HUES6 (cell line): ENCODE measurements at regions not wholly inside any gene's neighbourhood (a gene's known extent, or its start where the extent isn't known, plus 50 kb on each side); places are given as distances from the start of the nearest gene placed in this dataset.
"Not testable (repeated sequence)": the region's sequence is repeated elsewhere in the genome, so short reads cannot be mapped to it uniquely, and the experiment has no call there.

Source experiments
- H3K27ac ChIP-seq: 2 replicates; pipeline ENCODE4 v1.7.0; 2013; ENCODE audit warnings: low read depth, mild to moderate bottlenecking, low read length, inconsistent platforms
- H3K27me3 ChIP-seq: 2 replicates; pipeline ENCODE4 v1.6.1; 2013; ENCODE audit warnings: low read length; ENCODE audit not compliant: control insufficient read depth, insufficient read depth
- H3K36me3 ChIP-seq: 2 replicates; pipeline ENCODE4 v1.6.1; 2013; ENCODE audit warnings: low read length; ENCODE audit not compliant: control insufficient read depth, insufficient read depth
- H3K4me1 ChIP-seq: 2 replicates; pipeline ENCODE4 v1.6.1; 2013; ENCODE audit warnings: low read length; ENCODE audit not compliant: control insufficient read depth, insufficient read depth
- H3K4me3 ChIP-seq: 2 replicates; pipeline ENCODE4 v1.5.1; 2013; ENCODE audit warnings: low read depth, low read length
- H3K9ac ChIP-seq: one replicate; pipeline ENCODE4 v1.6.1; 2013; ENCODE audit warnings: mild to moderate bottlenecking, low read length
- H3K9me3 ChIP-seq: 2 replicates; pipeline ENCODE4 v1.6.1; 2013; ENCODE audit warnings: low read depth, low read length; ENCODE audit not compliant: control insufficient read depth, insufficient read depth

DNA sequence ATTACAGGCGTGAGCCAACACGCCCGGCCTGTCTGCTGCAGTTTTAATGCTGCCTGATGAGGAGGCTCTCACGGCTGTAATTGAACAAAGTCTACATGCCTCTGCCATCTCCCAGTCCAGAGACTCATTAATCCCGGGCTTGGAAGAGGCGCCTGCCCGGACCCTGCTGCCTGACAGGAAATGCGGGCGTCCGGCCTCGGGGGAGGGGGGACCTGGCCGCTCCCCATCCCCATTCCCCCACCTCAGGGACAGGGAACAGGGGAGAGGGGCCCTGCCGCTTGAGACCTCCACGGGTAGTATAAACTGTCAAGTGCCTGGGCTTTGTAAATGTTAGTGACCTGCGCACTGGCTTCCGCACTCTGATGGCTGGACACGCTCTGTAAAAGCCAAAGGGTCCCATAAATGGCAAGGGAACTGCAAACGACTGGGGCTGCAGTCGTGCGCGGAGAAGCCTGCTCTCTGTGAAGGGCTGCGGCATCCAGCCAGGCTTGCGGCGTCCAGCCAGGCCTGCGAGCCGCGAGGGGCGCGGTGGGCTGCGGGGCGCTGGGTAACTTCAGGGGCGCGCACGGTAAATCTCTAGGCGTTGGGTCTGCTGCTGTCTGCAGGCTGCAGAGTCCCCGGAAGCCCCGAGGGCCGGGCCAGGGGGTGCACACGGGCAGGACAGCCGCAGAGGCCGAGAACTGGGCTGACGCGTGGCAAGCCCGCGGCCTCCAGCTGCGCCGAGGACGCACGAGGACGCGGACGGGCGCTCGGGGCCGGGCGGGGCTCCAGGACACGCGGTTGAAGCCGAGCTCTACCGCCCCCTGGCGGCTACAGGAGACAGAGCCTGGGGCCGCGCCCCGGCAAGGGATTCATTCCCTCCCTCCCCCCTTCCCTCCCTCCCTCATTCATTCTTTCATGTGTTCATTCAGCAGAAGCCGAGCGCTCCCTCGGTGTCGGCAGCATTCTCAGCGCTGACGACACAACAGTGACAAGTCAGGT lies 78.4 kb downstream of the KCNJ18 start:
- H3K9ac ChIP-seq, H3K4me1 ChIP-seq, H3K36me3 ChIP-seq, H3K27me3 ChIP-seq, H3K27ac ChIP-seq: not testable (repeated sequence)
- peak overlapping the region; percentile 20; the same call in 1 of the 2 replicates for H3K4me3 ChIP-seq
- peaks cover 29% of the 10 kb centered on the region; the same call in 1 of the 2 replicates for H3K9me3 ChIP-seq

DNA sequence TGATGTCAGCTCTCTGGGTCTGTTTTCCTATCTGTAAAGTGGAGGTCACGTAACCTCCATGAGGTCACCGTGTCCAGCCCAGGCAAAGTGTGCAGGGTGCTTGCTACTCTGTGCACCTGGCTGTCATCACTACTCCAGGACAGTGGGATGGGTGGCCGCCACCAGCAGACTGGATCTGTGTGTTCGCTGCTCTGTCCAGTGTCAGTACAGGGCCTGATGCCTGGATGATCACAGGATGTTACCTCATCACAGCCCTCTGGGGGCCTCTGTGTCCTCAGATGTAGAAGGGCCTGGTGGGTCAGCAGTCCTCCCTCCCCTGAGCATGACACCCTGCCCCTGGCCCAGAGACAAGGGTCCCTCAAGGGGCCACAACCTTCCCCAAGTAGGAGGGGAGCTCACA lies 80.0 kb downstream of the KCNJ18 start:
- peaks cover 34% of the 10 kb centered on the region; the same call in 1 of the 2 replicates for H3K9me3 ChIP-seq
- no peak overlapping the region for H3K9ac ChIP-seq
- H3K4me1 ChIP-seq, result no peaks in the 10 kb centered on the region
- no peak overlapping the region for H3K27ac ChIP-seq
- H3K36me3 ChIP-seq, result no peaks in the 10 kb centered on the region
- H3K27me3 ChIP-seq, result no peaks in the 10 kb centered on the region; the same call in 1 of the 2 replicates
- H3K4me3 ChIP-seq, result no peak overlapping the region

DNA sequence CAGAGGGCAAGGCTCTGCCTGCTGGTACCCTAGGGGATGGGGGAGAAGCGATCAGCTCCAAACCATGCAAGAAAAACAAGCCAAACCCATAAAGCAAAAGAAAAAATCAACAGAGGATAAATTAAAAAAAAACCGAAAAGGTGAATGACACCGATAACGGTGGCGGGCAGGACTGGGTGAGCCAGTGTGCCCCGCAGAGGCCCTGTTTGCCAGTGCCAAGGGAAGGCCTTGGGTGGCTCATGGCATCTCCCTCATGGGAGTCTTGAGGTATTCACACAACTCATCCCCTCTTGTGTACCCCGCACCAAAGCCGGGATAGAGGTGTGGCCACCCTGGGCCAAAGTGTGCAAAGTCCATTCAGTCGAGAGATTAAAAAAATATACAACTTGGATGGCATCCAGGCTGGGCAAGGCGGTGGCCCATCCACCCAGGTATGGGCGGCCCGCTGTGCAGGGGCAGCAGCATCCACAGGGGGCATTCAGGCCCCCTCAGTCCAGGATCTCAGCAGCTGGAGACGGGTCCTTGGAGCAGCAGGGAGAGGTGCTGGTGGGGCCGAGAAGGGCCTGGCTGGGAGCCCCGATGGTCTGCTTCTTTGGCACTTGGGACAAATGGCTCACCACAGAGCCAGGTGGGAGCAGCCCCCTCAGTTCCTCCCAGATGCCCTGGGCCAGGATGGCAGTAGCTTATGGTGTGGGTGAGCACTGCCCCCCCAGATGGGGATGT lies 80.8 kb downstream of the KCNJ18 start:
- not testable (repeated sequence) for H3K27ac ChIP-seq, H3K4me1 ChIP-seq, H3K9ac ChIP-seq, H3K27me3 ChIP-seq, H3K4me3 ChIP-seq, H3K36me3 ChIP-seq
- H3K9me3 ChIP-seq, result peaks cover 26% of the 10 kb centered on the region; the same call in 1 of the 2 replicates

DNA sequence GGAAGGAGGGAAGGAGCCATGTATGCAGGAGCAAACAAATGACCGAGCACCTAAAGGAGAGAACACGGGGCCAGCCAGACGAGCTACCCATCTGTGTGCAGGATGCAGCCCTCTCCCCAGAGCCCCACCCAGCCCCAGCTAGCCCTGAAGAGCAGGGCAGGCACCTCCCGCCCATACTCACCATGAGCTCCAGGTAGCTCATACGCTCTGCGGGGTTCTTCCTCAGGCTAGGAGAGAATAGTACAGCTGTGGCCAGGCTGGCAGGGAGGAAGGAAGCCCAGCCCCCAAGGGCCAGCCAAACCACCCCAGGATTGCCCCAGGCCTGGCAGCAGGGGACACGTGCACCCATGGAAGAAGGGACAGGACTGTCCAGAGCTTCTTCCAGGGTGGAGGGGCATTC lies 81.9 kb downstream of the KCNJ18 start:
- no peaks in the 10 kb centered on the region for H3K36me3 ChIP-seq
- H3K9me3 ChIP-seq, result peaks cover 32% of the 10 kb centered on the region; the same call in 1 of the 2 replicates
- no peaks in the 10 kb centered on the region; the same call in 1 of the 2 replicates for H3K27me3 ChIP-seq
- no peaks in the 10 kb centered on the region for H3K4me1 ChIP-seq
- H3K27ac ChIP-seq, result no peak overlapping the region
- no peak overlapping the region for H3K9ac ChIP-seq
- no peak overlapping the region for H3K4me3 ChIP-seq

DNA sequence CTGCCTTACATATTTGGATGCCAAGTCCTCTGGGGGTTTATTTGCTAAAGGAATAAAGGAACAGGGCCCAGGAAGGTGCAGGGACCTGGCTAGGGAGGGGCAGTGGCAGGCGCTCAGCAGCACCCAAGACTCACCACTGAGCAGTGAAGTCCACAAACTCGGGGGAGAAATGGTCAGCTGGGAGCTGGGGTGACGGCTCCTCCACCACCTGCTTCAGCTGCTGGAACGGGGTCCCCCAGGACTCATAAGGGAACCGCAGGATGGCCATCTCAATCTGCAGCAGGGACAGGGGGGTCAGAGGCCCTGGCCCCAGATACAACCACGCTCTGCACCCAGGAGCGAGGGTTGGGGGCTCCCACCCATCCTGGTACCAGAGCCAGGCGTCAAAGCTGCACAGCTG lies 83.2 kb downstream of the KCNJ18 start:
- not testable (repeated sequence) for H3K9ac ChIP-seq, H3K4me3 ChIP-seq, H3K36me3 ChIP-seq, H3K27ac ChIP-seq, H3K4me1 ChIP-seq, H3K27me3 ChIP-seq
- peaks cover 36% of the 10 kb centered on the region; the same call in 1 of the 2 replicates for H3K9me3 ChIP-seq

DNA sequence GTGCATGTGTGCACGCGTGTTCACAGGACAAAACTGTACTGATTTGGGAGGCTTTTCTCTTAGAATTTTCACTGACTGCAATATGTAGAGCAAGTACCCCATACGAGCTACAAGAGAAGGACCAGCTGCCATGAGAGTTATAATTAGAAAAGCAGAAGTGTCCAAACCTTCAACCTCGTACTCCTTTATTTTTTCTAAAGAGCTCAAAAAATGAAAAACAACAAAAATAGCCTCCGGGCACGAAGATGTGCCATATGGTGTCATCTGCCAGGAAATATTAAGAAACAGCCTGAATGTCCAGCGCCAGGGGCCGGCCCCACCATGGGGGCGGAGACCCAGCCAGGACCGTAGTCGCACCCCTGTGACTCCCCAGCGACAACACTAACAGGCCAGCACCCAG lies 84.6 kb downstream of the KCNJ18 start:
- H3K4me1 ChIP-seq, H3K27me3 ChIP-seq, H3K27ac ChIP-seq, H3K4me3 ChIP-seq, H3K9ac ChIP-seq, H3K36me3 ChIP-seq: not testable (repeated sequence)
- H3K9me3 ChIP-seq, result peaks cover 45% of the 10 kb centered on the region; the same call in 1 of the 2 replicates

DNA sequence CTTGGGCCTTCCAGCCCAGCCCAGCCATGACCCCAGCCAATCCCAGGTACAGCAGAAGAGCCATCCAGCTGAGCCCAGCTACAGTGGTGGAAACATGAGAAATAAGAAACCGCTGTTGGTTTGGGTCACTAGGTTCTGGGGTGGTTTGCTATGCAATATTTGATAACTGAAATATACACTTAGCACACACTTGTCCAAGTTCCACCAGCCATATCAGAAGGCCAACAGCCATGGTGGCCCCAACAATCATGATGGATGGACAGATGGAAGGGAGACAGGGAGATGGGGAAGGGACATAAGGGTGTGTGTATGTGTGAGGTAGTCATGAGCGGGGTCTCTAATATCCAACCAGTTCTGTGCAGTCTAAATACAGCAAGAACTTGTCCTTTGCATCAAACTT lies 86.5 kb downstream of the KCNJ18 start:
- not testable (repeated sequence) for H3K9ac ChIP-seq, H3K27ac ChIP-seq, H3K27me3 ChIP-seq, H3K4me3 ChIP-seq, H3K36me3 ChIP-seq, H3K4me1 ChIP-seq
- H3K9me3 ChIP-seq, result peaks cover 43% of the 10 kb centered on the region; the same call in 1 of the 2 replicates

DNA sequence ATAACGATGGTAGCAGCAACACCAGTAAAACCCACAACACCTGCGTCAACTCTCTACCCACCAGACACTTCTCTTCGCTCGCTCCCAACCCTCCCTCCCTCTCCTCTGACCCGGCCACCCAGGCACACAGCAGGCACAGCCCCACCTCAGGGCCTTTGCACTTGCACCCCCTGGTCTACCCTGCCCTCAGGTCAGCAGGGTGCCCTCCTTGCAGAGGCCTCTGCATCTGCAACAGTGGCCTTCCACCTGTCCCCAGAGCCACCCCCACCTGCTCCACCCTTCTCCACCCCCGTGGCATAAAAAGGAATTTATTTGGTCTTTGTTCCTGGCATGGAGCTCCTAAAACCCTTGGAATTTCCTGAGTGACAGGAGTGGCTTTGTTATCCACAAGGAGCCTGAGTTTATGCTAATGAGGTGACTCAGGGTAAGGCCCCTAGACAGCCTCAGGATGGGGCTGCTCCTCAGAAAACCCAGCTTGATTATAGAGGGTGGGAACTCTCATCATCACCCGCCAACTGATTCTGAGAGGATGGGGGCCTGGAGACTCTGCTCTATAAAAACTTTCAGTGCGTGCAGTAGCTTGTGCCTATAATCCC lies 88.1 kb downstream of the KCNJ18 start:
- H3K9ac ChIP-seq, H3K4me3 ChIP-seq, H3K27me3 ChIP-seq, H3K27ac ChIP-seq, H3K36me3 ChIP-seq, H3K4me1 ChIP-seq: not testable (repeated sequence)
- peaks cover 38% of the 10 kb centered on the region; the same call in 1 of the 2 replicates for H3K9me3 ChIP-seq

DNA sequence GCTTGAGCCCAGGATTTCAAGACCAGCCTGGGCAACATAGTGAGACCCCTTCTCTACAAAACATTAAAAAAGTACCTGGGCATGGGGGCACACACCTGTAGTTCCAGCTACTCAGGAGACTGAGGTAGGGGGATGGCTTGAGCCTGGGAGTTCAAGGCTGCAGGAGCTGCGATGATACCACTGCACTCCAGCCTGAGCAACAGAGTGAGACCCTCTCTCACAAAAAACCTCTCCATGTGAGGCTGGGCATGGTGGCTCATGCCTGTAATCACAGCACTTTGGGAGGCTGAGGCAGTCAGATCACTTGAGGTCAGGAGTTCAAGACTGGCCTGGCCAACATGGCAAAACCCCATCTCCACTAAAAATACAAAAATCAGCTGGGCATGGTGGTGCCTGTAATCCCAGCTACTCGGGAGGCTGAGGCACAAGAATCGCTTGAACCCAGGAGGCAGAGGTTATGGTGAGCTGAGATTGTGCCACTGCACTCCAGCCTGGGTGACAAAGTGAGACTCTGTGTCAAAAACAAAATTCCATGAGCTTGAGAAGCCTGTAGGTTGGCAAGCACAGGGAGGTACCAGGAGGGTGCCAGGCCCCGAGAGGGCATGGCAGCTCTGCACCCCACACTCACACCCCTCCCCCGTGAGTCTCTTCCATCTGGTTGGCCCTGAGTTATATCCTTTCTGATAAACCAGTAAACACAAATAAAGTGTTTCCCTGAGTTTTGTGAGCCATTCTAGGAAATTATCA lies 88.8 kb downstream of the KCNJ18 start:
- not testable (repeated sequence) for H3K4me3 ChIP-seq, H3K36me3 ChIP-seq, H3K27ac ChIP-seq, H3K9ac ChIP-seq, H3K4me1 ChIP-seq, H3K27me3 ChIP-seq
- peaks cover 37% of the 10 kb centered on the region; the same call in 1 of the 2 replicates for H3K9me3 ChIP-seq

DNA sequence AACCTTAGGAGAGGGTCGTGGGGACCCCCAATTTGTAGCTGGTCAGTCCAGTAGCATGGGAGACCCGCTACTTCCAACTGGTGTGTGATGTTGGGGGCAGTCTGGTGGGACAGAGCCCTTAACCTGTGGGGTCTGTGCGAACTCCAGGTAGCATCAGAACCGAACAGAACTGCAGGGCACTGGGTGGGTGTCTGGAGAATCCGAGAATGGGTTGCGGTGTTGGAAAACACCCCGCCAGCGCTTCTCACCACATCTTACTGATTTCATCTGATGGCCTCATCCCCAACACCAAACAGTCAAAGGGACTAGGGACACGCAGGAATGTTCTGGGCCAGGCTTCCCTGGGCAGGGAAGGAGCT lies 89.3 kb downstream of the KCNJ18 start:
- H3K27me3 ChIP-seq, H3K27ac ChIP-seq, H3K4me3 ChIP-seq, H3K4me1 ChIP-seq, H3K36me3 ChIP-seq, H3K9ac ChIP-seq: not testable (repeated sequence)
- peaks cover 33% of the 10 kb centered on the region; the same call in 1 of the 2 replicates for H3K9me3 ChIP-seq
